GM12873 (cell line): ENCODE measurements at regions not wholly inside any gene's neighbourhood (a gene's known extent, or its start where the extent isn't known, plus 50 kb on each side); places are given as distances from the start of the nearest gene placed in this dataset.

Experiments
- CTCF ChIP-seq: IDR thresholded peaks from 2 replicates; pipeline ENCODE4 v1.5.1; 2012; ENCODE audit warnings: low read depth, mild to moderate bottlenecking, moderate library complexity, low read length, control low read depth; ENCODE audit not compliant: insufficient read depth; ENCODE audit errors: missing control alignments

DNA sequence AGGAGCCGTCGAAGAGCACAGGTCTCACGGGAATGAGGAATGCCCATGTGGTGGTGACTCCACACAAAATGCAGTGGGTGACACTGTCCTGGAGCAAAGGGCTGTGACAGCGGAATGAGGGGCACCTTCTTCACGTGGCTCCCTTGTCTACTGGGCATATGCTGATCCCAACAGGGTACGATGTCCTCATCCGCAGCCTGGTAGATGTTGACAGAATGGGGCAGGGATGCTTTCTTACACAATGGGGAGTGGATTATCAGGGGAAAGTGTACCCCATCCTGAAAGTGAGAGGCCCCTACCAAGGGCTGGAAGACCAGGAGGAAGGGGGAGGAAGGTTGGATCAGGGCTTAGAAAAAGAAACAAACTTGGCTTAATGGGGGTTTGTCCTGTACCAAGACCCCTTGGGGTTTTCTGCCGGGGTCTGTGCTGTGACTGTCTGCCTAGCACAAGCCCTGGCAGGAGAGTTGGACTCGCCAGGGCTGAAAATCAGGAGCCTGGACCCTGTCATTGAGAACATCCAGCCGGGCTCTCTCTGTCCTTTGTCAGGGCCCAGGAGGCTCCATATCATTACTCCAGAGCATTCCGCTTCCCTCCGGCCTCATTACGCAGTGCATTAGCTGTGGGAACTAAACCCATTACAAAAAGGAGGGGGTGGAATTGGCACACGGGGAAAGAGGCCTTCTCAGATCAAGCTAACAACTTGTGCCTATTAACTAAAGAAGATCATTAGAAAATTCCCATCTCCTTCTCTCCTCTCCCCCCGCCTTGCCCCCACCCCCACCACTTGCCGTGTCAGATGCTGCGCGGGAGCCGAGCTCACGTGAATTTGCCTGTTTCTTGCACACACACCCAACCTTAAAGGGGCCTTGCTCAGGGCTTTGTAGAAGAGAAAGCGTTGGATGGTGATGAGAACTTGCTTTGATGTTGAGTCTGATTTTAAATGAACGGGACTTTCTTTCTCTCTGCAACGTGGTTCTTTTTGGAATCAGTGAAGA is 171.8 kb upstream of the PARP11 start:
- no peak for TF ChIP-seq CTCF

GRCh38 chr12:4044101-4044500 is 170.9 kb upstream of the PARP11 start:
- no peak for TF ChIP-seq CTCF

DNA sequence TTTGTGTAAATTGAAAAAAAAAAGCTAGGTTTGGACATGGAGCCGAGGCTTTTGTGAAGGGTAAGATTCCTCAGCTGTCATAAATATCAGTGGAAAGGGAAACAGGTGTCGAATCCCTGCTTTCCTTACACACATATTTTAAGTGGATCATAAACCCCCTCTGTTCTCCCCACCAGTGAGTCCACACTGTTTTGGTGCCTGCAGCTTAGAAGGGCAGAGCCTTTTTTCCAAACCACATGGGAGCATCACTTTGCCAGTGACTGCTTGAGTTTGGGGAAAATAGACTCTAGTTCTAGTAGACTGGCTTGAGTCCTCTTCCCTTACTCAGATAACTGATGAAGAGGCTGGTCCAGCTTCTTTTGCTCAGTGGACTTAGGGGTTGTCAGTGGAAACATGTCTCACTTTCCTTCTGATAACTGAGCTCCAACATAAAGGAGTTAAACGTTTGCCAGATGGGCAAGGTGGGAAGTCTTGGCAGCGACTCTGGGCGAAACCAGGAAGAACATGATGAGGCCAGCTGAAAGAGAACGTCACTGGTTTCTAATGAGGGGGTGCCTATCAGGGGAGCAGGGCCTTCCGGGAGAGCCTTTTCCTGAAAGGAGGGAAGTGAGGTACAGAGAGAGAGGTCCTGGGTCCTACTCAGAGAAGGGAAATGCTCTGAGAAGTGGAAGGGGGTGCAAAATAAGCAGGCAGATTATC is 168.1 kb upstream of the PARP11 start:
- no peak for TF ChIP-seq CTCF

DNA sequence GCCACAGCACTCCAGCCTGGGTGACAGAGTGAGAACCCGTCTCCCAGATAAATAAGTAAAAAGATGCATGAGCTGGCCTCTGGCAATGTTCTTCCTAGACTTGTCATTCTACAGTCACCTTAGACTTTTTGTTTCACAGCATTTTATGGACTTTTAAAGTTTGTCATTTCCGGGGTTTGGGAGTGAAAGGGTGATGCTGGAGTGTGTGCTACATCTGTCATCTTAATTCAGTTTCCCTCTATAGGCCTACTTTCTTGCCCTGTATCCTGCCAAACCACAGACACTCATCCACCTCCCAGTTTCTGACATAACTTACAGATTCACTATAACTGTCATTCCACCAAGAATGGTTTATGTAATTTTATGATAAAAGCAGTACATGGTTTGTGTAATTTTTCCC is 166.7 kb upstream of the PARP11 start:
- TF ChIP-seq CTCF = no peak

DNA sequence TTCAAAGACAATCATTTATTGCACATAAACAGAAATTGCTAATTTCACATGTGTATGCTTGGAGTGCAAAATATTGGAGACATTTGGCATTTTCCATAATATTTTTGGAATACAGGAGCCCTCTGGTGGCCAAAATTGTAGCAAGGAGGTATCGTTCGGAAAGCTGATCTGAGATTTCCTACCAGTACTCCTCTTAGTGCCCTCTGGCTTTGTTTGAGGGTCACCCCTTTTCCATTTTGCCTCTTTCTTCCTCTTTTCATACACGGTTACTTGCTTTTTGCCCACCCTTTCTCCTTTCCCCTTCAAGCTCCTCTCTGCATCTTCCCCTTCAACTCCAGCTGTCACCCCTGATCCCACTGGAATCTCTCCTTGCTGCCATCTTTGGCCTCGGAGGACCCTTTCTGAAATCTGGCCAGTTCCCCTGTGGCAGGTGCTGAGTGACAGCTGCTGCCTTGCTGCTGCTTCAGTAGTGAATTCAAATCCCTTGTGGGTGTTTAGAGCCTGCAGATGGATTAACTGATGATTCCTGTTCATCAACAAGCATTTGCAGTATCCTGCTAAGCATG is 164.6 kb upstream of the PARP11 start:
- peak; percentile 59 for TF ChIP-seq CTCF

- TF ChIP-seq CTCF = no peak
Measured at GRCh38 chr12:4036671-4037271, 163.6 kb upstream of the PARP11 start.
